SU-DHL-6 (cell line): ENCODE measurements at regions not wholly inside any gene's neighbourhood (a gene's known extent, or its start where the extent isn't known, plus 50 kb on each side); places are given as distances from the start of the nearest gene placed in this dataset.

Experiments
- CTCF ChIP-seq: fragments of 200-600 bp; sonication (generic); IDR thresholded peaks from one replicate; pipeline ENCODE4 v1.5.1; 2017; ENCODE audit warnings: antibody characterized with exemption, mild to moderate bottlenecking, low read length, moderate library complexity; ENCODE audit not compliant: insufficient read depth, poor library complexity, severe bottlenecking
- EZH2phosphoT487 ChIP-seq: fragments of 200-600 bp; sonication (generic), shearing (Covaris generic); conservative IDR thresholded peaks from 2 replicates; pipeline ENCODE4 v1.6.1; 2018; ENCODE audit warnings: mild to moderate bottlenecking, antibody characterized with exemption, low read length, moderate library complexity, mixed read lengths

- TF ChIP-seq CTCF = no peak
- no peak for TF ChIP-seq EZH2phosphoT487
These were observed 236.1 kb downstream of the FBXO8 start for GRCh38 chr4:174047363-174047762.
